ENCODE measurements at regions not wholly inside any gene's neighbourhood (a gene's known extent, or its start where the extent isn't known, plus 50 kb on each side); places are given as distances from the start of the nearest gene placed in this dataset.

DNA sequence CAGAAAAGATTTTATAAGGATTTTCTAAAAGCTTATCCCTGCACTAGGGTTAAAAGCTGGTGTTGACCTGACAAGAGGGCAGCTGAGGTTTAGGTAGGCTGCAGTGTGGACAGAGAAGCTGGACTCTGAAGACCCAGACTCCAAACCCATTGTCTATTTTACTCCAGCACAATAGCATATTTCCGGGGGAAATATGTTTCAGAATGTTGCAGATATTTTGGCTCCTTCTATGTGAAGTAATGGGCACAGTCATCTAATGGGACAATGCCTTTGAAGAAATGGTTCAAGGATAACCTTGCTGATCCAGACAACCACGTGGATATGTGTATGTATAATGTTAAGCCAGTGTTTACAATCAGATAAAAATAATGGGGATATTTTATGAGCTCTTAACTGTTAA is 173.8 kb upstream of the TSC22D1 start (continued):
- TF ChIP-seq CTCF (IDR thresholded peaks at IDR 0.05 in 2 of 3, conservative IDR thresholded peaks at IDR 0.05 in 1 of 3; ENCODE audit: borderline replicate concordance in 1 of 3, insufficient read depth in 1 of 3, low read depth in 2 of 3, low read length in 2 of 3) (no peak), CBX3 (IDR thresholded peaks at IDR 0.05; ENCODE audit: low read depth) (no peak)
- TF ChIP-seq, protein P1, sequence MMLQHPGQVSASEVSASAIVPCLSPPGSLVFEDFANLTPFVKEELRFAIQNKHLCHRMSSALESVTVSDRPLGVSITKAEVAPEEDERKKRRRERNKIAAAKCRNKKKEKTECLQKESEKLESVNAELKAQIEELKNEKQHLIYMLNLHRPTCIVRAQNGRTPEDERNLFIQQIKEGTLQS (IDR thresholded peaks at IDR 0.05): no peak

DNA sequence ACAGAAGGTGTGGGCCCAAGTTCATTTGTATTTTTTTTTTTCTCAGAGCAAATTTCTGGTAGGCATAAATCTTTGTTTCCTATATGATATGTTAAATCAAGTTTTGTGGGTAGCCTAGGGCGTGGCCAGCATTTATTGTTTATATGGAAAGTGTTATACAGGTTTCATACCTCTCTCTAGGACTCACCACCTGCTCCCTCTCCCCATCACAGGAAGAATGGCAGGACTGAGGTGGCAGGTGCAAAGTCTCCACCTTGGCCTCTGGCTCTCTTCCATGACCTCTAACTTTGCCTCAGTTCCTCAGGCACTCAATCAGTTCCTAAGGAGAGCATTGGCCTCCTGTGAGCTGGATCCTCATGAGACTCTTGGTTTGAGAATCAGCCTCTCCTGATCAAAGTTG is 172.3 kb upstream of the TSC22D1 start:
- ChIA-PET RAD21 (ENCODE audit: low non-redundant PET in 1 of 2, low total read pairs in 2 of 2, uncharacterized antibody in 2 of 2, unreplicated experiment in 2 of 2) (no interaction called here), CTCF (no interaction called here), POLR2A (no interaction called here)
- no peaks in the 10 kb centered on the region for H3K36me3 ChIP-seq (ENCODE audit: control insufficient read depth in 1 of 2, insufficient read depth in 2 of 2, low read length in 2 of 2)
- H3K9ac ChIP-seq (ENCODE audit: low read length): no peak overlapping the region
- no peaks in the 10 kb centered on the region for H3K27me3 ChIP-seq (ENCODE audit: insufficient read depth, low read length)
- no peaks in the 10 kb centered on the region for H4K20me1 ChIP-seq (ENCODE audit: insufficient read depth)
- H3K4me2 ChIP-seq (ENCODE audit: low read length): no peak overlapping the region
- intact Hi-C loops (cut with micrococcal nuclease): no loop called here
- H3K4me3 ChIP-seq (replicated peaks in 1 of 2; ENCODE audit: low read depth in 1 of 2, low read length in 2 of 2): no peak overlapping the region
- H3K27ac ChIP-seq (ENCODE audit: low read depth, low read length): no peak overlapping the region
- no TSS peak for BruUV-seq (replicated peaks)
- no peak overlapping the region for H2AFZ ChIP-seq (ENCODE audit: low read depth, low read length, poor library complexity, severe bottlenecking)
- ATAC-seq (no peak), DNase-seq (ENCODE audit: low read depth, low spot score) (no peak)
- no peaks in the 10 kb centered on the region for H3K9me2 ChIP-seq (ENCODE audit: insufficient read depth)
- no peaks in the 10 kb centered on the region; a peak in 1 of 4 replicates for H3K9me3 ChIP-seq (ENCODE audit: control insufficient read depth in 1 of 2, insufficient read depth in 1 of 2, low read depth in 1 of 2, low read length in 2 of 2)
- peaks cover 0 to 5% of the 10 kb centered on the region in 2 experiments; a peak in 1 of 4 replicates for H3K4me1 ChIP-seq (ENCODE audit: control insufficient read depth in 1 of 2, insufficient read depth in 2 of 2, low read length in 2 of 2)
- no peaks in the 10 kb centered on the region for H3K79me2 ChIP-seq (ENCODE audit: insufficient read depth, low read length)
- TF ChIP-seq ZBTB33 (IDR thresholded peaks at IDR 0.05; ENCODE audit: extremely low read depth, insufficient replicate concordance, low read length): no peak
- no peak for TF ChIP-seq YY1 (IDR thresholded peaks at IDR 0.05; ENCODE audit: extremely low read depth, insufficient replicate concordance, low read depth, low read length)
- no peak for TF ChIP-seq EGR1 (IDR thresholded peaks at IDR 0.05; ENCODE audit: low read depth)
- TF ChIP-seq ZNF274 (IDR thresholded peaks at IDR 0.05; ENCODE audit: low read depth, low read length): no peak
- TF ChIP-seq POLR2A (IDR thresholded peaks at IDR 0.05; ENCODE audit: borderline replicate concordance, extremely low read depth, insufficient read depth, insufficient read length): no peak
- TF ChIP-seq, protein P2, sequence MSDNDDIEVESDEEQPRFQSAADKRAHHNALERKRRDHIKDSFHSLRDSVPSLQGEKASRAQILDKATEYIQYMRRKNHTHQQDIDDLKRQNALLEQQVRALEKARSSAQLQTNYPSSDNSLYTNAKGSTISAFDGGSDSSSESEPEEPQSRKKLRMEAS (IDR thresholded peaks at IDR 0.05): no peak
- no peak for TF ChIP-seq REST (IDR thresholded peaks at IDR 0.05; ENCODE audit: low read depth)
- TF ChIP-seq CEBPB (IDR thresholded peaks at IDR 0.05; ENCODE audit: low read depth): no peak
- TF ChIP-seq FOSL1 (IDR thresholded peaks at IDR 0.05; ENCODE audit: low read depth): no peak
- TF ChIP-seq ELF1 (IDR thresholded peaks at IDR 0.05; ENCODE audit: borderline replicate concordance, low read depth): no peak
- no peak for TF ChIP-seq CTCF (IDR thresholded peaks at IDR 0.05 in 2 of 3, conservative IDR thresholded peaks at IDR 0.05 in 1 of 3; ENCODE audit: borderline replicate concordance in 1 of 3, insufficient read depth in 1 of 3, low read depth in 2 of 3, low read length in 2 of 3)
- no peak for TF ChIP-seq SRF (IDR thresholded peaks at IDR 0.05; ENCODE audit: low read depth)
- TF ChIP-seq EZH2 (IDR thresholded peaks at IDR 0.05): no peak

Data from HCT116 (cell line).